Lower leg skin (tissue), 3 donors: ENCODE measurements at regions not wholly inside any gene's neighbourhood (a gene's known extent, or its start where the extent isn't known, plus 50 kb on each side); places are given as distances from the start of the nearest gene placed in this dataset.

ENCODE experiments used
- POLR2A ChIP-seq, 2 donors: fragments of 450-650 bp; IDR thresholded peaks; one replicate each; pipeline ENCODE4 v1.6.1; 2016 to 2017; ENCODE audit warnings: antibody characterized with exemption in 2 of 2, mild to moderate bottlenecking in 1 of 2, moderate library complexity in 1 of 2
- TF ChIP-seq, protein P1 (sequence below), 3 donors: fragments of 450-650 bp; IDR thresholded peaks; one replicate each; pipeline ENCODE4 v1.5.1; 2016; ENCODE audit warnings: antibody characterized with exemption in 3 of 3, mild to moderate bottlenecking in 3 of 3, moderate library complexity in 2 of 3

GRCh38 chr15:61684749-61685467 is 375.3 kb downstream of the VPS13C start:
- TF ChIP-seq, protein P1, sequence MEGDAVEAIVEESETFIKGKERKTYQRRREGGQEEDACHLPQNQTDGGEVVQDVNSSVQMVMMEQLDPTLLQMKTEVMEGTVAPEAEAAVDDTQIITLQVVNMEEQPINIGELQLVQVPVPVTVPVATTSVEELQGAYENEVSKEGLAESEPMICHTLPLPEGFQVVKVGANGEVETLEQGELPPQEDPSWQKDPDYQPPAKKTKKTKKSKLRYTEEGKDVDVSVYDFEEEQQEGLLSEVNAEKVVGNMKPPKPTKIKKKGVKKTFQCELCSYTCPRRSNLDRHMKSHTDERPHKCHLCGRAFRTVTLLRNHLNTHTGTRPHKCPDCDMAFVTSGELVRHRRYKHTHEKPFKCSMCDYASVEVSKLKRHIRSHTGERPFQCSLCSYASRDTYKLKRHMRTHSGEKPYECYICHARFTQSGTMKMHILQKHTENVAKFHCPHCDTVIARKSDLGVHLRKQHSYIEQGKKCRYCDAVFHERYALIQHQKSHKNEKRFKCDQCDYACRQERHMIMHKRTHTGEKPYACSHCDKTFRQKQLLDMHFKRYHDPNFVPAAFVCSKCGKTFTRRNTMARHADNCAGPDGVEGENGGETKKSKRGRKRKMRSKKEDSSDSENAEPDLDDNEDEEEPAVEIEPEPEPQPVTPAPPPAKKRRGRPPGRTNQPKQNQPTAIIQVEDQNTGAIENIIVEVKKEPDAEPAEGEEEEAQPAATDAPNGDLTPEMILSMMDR (IDR thresholded peaks at IDR 0.05) = no peak
- TF ChIP-seq POLR2A (IDR thresholded peaks at IDR 0.05) = no peak
